HepG2 (cell line): ENCODE measurements at regions not wholly inside any gene's neighbourhood (a gene's known extent, or its start where the extent isn't known, plus 50 kb on each side); places are given as distances from the start of the nearest gene placed in this dataset.
"Not testable (repeated sequence)": the region's sequence is repeated elsewhere in the genome, so short reads cannot be mapped to it uniquely, and the experiment has no call there.

Experiments
- ATAC-seq: fragments of 200-7000 bp; cut with Tn5 transposase; 3 replicates; pipeline ENCODE4 v1.9.1; 2020; ENCODE audit warnings: mild to moderate bottlenecking, moderate library complexity
- BruUV-seq: library from RNA; stranded (reverse); fragments of 400-500 nt; replicated peaks from 2 replicates; lab custom pipeline; 2021; lab: Mats Ljungman, UMichigan
- CTCF ChIA-PET: fragments of 300-600 bp; formaldehyde crosslinking; extraction: SDS; loops from one replicate; lab custom pipeline; 2021; ENCODE audit warnings: low total read pairs, inconsistent platforms, low intra/inter-chr PET ratio; lab: Yijun Ruan, JAX
- POLR2A ChIA-PET: fragments of 350-600 bp; sonication (Branson Sonifier 250); formaldehyde crosslinking; loops from one replicate; lab custom pipeline; 2020; ENCODE audit warnings: antibody characterized with exemption, inconsistent platforms; lab: Yijun Ruan, JAX
- DNase-seq: peaks from one replicate; pipeline ENCODE4 v3.0.0-alpha.2; 2015; ENCODE audit warnings: low spot score
- FAIRE-seq: peaks from 3 replicates; lab custom pipeline; 2011; peaks lifted over from hg19 to GRCh38; lab: Jason Lieb, UNC
- H2AFZ ChIP-seq: one replicate; pipeline ENCODE4 v1.6.1; 2011; ENCODE audit warnings: low read length, inconsistent platforms
- H3K27ac ChIP-seq: fragments of 300-600 bp; 3 replicates; pipeline ENCODE4 v1.8.0; 2011; ENCODE audit warnings: mixed run types, mild to moderate bottlenecking, mixed read lengths, low read length, inconsistent platforms; ENCODE audit not compliant: insufficient read depth; ENCODE audit errors: extremely low read length
- H3K27me3 ChIP-seq, 2 experiments: fragments of 200-600 bp in 1 of 2; 2 replicates in 1 of 2; 3 replicates in 1 of 2; pipeline versions ENCODE4 v1.6.0 to v1.8.0; 2011; ENCODE audit warnings: low read length in 2 of 2, mild to moderate bottlenecking in 2 of 2, moderate library complexity in 2 of 2, inconsistent platforms in 1 of 2; ENCODE audit not compliant: insufficient read depth in 2 of 2, control insufficient read depth in 1 of 2
- H3K36me3 ChIP-seq, 2 experiments: fragments of 200-600 bp in 1 of 2; replicated peaks in 1 of 2; 2 replicates in 1 of 2; 3 replicates in 1 of 2; pipeline versions ENCODE4 v1.5.1 to v1.8.0; 2011; ENCODE audit warnings: low read length in 2 of 2, inconsistent platforms in 1 of 2; ENCODE audit not compliant: insufficient read depth in 2 of 2, control insufficient read depth in 1 of 2
- H3K4me1 ChIP-seq: 2 replicates; pipeline ENCODE4 v1.5.1; 2012; ENCODE audit warnings: low read length, inconsistent platforms; ENCODE audit not compliant: insufficient read depth
- H3K4me2 ChIP-seq: 2 replicates; pipeline ENCODE4 v1.6.0; 2011; ENCODE audit warnings: low read depth, low read length, inconsistent platforms
- H3K4me3 ChIP-seq, 3 experiments: fragments of 200-600 bp in 1 of 3; sonication (generic), shearing (Covaris generic) in 1 of 3; replicated peaks in 1 of 3; 2 replicates each; pipeline ENCODE4 v1.5.1; 2011 to 2016; ENCODE audit warnings: low read length in 3 of 3, inconsistent platforms in 2 of 3, low read depth in 2 of 3, mild to moderate bottlenecking in 2 of 3, control low read depth in 1 of 3, mixed read lengths in 1 of 3; ENCODE audit not compliant: insufficient read depth in 1 of 3
- H3K79me2 ChIP-seq: one replicate; pipeline ENCODE4 v1.6.1; 2011; ENCODE audit warnings: low read length, inconsistent platforms; ENCODE audit not compliant: insufficient read depth
- H3K9ac ChIP-seq: 2 replicates; pipeline ENCODE4 v1.6.0; 2011; ENCODE audit warnings: mild to moderate bottlenecking, low read depth, low read length, inconsistent platforms; ENCODE audit not compliant: insufficient read depth
- H3K9me3 ChIP-seq: 2 replicates; pipeline ENCODE4 v1.5.1; 2012; ENCODE audit warnings: mild to moderate bottlenecking, low read length
- H4K20me1 ChIP-seq: 2 replicates; pipeline ENCODE4 v1.6.0; 2011; ENCODE audit warnings: inconsistent platforms, mild to moderate bottlenecking, low read length, moderate library complexity; ENCODE audit not compliant: insufficient read depth
- FOSL1 ChIP-seq: sonication (generic); formaldehyde crosslinking; IDR thresholded peaks from 2 replicates; pipeline ENCODE4 v1.9.0; 2021; ENCODE audit warnings: missing genetic modification reagents, borderline replicate concordance
- GLI4 ChIP-seq: sonication (generic); formaldehyde crosslinking; IDR thresholded peaks from 2 replicates; pipeline ENCODE4 v1.5.1; 2020; ENCODE audit warnings: missing genetic modification reagents, mild to moderate bottlenecking, moderate library complexity, borderline replicate concordance
- SIN3A ChIP-seq: IDR thresholded peaks from 2 replicates; pipeline ENCODE4 v1.6.1; 2011; ENCODE audit warnings: low read depth, mild to moderate bottlenecking, control low read depth, low read length, borderline replicate concordance
- ZBTB7A ChIP-seq: sonication (generic); formaldehyde crosslinking; IDR thresholded peaks from 2 replicates; pipeline ENCODE4 v1.8.0; 2022; ENCODE audit warnings: mild to moderate bottlenecking, missing genetic modification reagents
- ZSCAN30 ChIP-seq: sonication (generic); formaldehyde crosslinking; IDR thresholded peaks from 2 replicates; pipeline ENCODE4 v1.5.0; 2020; ENCODE audit warnings: mild to moderate bottlenecking, missing genetic modification reagents
- WGBS: methylation state at CpG from one replicate; pipeline ENCODE4 v1.1.6; 2017; ENCODE audit warnings: low lambda C conversion rate; 5-methylcytosine and 5-hydroxymethylcytosine counted together
- in situ Hi-C: cut with HindIII; loops from 2 replicates; pipeline ENCODE4 v1.10.0; 2017; ENCODE audit warnings: low pct_unique_long_range_greater_than_20kb; ENCODE audit not compliant: extremely low pct_ligation_motif_present
- intact Hi-C: fragments of 100-400 bp; cut with micrococcal nuclease; formaldehyde crosslinking; loops from one replicate; pipeline ENCODE4 v1.10.0; 2022; ENCODE audit not compliant: unreplicated experiment
- TF ChIP-seq, protein P1 (sequence below): IDR thresholded peaks from 2 replicates; pipeline ENCODE4 v1.6.1; 2016; ENCODE audit warnings: missing compliant biosample characterization, missing genetic modification reagents, borderline replicate concordance

DNA sequence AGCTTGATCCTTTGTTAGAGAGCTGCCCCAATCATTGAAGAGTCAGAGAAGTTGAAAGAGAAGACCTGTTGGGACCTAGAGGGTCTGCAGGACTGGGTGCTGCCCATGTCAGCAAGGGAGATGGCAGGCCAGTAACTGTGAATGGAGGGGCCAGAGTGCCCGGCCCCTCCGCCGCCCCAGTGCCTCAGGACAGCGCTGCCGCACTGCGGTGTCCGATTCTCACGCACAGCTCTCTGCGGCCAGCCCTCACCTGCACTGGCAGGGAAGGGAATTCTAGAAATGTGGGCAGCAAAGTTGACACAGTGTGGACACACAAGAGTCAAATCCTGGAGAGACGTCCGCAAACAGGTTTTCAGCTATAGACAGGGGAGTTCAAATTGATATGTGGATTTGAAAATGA is 373.5 kb downstream of the TCERG1L start:
- ATAC-seq (no peak), DNase-seq (no peak), FAIRE-seq (no peak)
- no peak overlapping the region for H3K4me2 ChIP-seq
- H3K4me1 ChIP-seq: no peaks in the 10 kb centered on the region
- no TSS peak for BruUV-seq
- H3K9ac ChIP-seq: no peak overlapping the region
- H4K20me1 ChIP-seq: no peaks in the 10 kb centered on the region
- no peaks in the 10 kb centered on the region for H3K9me3 ChIP-seq
- no peaks in the 10 kb centered on the region for H3K79me2 ChIP-seq
- CTCF ChIA-PET: no interaction called here
- no peak overlapping the region for H2AFZ ChIP-seq
- no peak overlapping the region for H3K27ac ChIP-seq
- H3K27me3 ChIP-seq: peaks cover 2 to 7% of the 10 kb centered on the region in 2 experiments; a peak in 2 of 5 replicates
- intact Hi-C loops: no loop called here
- in situ Hi-C loops: no loop called here
- no peaks in the 10 kb centered on the region for H3K36me3 ChIP-seq
- POLR2A ChIA-PET: no interaction called here
- 71% methylated on average over 11 of the region's 11 CpGs for WGBS
- TF ChIP-seq ZSCAN30: no peak
- TF ChIP-seq, protein P1, sequence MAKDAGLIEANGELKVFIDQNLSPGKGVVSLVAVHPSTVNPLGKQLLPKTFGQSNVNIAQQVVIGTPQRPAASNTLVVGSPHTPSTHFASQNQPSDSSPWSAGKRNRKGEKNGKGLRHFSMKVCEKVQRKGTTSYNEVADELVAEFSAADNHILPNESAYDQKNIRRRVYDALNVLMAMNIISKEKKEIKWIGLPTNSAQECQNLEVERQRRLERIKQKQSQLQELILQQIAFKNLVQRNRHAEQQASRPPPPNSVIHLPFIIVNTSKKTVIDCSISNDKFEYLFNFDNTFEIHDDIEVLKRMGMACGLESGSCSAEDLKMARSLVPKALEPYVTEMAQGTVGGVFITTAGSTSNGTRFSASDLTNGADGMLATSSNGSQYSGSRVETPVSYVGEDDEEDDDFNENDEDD: no peak
- no peak for TF ChIP-seq ZBTB7A
- no peak for TF ChIP-seq SIN3A
- TF ChIP-seq GLI4 (CRISPR knock-in tag): no peak
- TF ChIP-seq FOSL1 (CRISPR knock-in tag): no peak
- H3K4me3 ChIP-seq: no peak overlapping the region

DNA sequence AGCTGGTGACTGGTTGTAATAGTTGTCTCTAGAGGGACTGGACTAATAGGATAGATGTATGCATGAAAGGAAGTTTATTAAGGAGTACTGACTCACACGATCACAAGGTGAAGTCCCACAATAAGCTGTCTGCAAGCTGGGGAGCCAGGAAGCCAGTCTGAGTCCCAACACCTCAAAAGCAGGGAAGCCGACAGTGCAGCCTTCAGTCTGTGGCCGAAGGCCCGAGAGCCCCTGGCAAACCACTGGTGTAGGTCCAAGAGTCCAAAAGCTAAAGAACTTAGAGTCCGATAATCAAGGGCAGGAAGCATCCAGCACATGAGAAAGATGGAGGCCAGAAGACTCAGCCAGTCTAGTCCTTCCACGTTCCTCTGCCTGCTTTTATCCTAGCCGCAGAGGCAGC is 372.6 kb downstream of the TCERG1L start:
- H3K4me3 ChIP-seq, H3K9ac ChIP-seq, POLR2A ChIA-PET, H3K27ac ChIP-seq, intact Hi-C loops, CTCF ChIA-PET, H3K4me1 ChIP-seq, H3K79me2 ChIP-seq, H2AFZ ChIP-seq, ATAC-seq, H4K20me1 ChIP-seq, BruUV-seq, in situ Hi-C loops, H3K36me3 ChIP-seq, FAIRE-seq, H3K27me3 ChIP-seq, DNase-seq, H3K4me2 ChIP-seq, H3K9me3 ChIP-seq: not testable (repeated sequence)
- 0% methylated on average over 3 of the region's 7 CpGs for WGBS
